K562 (cell line): ENCODE measurements at regions not wholly inside any gene's neighbourhood (a gene's known extent, or its start where the extent isn't known, plus 50 kb on each side); places are given as distances from the start of the nearest gene placed in this dataset.

Experiments
- CTCF ChIP-seq, 3 experiments: IDR thresholded peaks in 2 of 3; conservative IDR thresholded peaks in 1 of 3; 2 replicates each; pipeline ENCODE4 v1.5.1; 2011 to 2012; ENCODE audit warnings: low read length in 3 of 3, mild to moderate bottlenecking in 3 of 3, control low read depth in 2 of 3, improper control_type of control experiment in 1 of 3, inconsistent platforms in 1 of 3, low read depth in 1 of 3, mixed read lengths in 1 of 3, moderate library complexity in 1 of 3; ENCODE audit not compliant: insufficient read depth in 2 of 3
- ELK1 ChIP-seq: sonication (generic); formaldehyde crosslinking; IDR thresholded peaks from 2 replicates; pipeline ENCODE4 v1.8.1; 2022; ENCODE audit warnings: missing genetic modification reagents
- FOXA1 ChIP-seq: fragments of 450-650 bp; IDR thresholded peaks from 2 replicates; pipeline ENCODE4 v1.6.1; 2016; ENCODE audit warnings: mild to moderate bottlenecking, borderline replicate concordance
- JUND ChIP-seq, 2 experiments: IDR thresholded peaks; 2 replicates in 1 of 2; 3 replicates in 1 of 2; pipeline ENCODE4 v1.6.1; 2011; ENCODE audit warnings: borderline replicate concordance in 2 of 2, low read depth in 2 of 2, low read length in 2 of 2, improper control_type of control experiment in 1 of 2, missing biosample characterization in 1 of 2, missing genetic modification characterization in 1 of 2, missing genetic modification reagents in 1 of 2
- PHB ChIP-seq: fragments of 250-450 bp; sonication (Bioruptor Pico); IDR thresholded peaks from 2 replicates; pipeline ENCODE4 v1.5.0; 2021
- RNF2 ChIP-seq: sonication (generic); IDR thresholded peaks from 2 replicates; pipeline ENCODE4 v1.6.1; 2016

- no peak for TF ChIP-seq FOXA1
- no peak for TF ChIP-seq PHB (CRISPR knock-in tag)
- no peak for TF ChIP-seq ELK1
- TF ChIP-seq CTCF (IDR thresholded peaks at IDR 0.05 in 2 of 3, conservative IDR thresholded peaks at IDR 0.05 in 1 of 3; ENCODE audit: insufficient read depth in 2 of 3, low read depth in 1 of 3, low read length in 3 of 3): no peak
- TF ChIP-seq JUND (IDR thresholded peaks at IDR 0.05; ENCODE audit: borderline replicate concordance, low read depth, low read length): no peak
- no peak for TF ChIP-seq JUND (tag; IDR thresholded peaks at IDR 0.05; ENCODE audit: borderline replicate concordance, low read depth, low read length)
- TF ChIP-seq RNF2: no peak
These were observed 52.8 kb upstream of the RPL11 start for GRCh38 chr1:23638786-23639241.
